ENCODE measurements at regions not wholly inside any gene's neighbourhood (a gene's known extent, or its start where the extent isn't known, plus 50 kb on each side); places are given as distances from the start of the nearest gene placed in this dataset.

GRCh38 chr21:19261731-19262376 is 858.3 kb upstream of the TMPRSS15 start:
- CTCF ChIA-PET, result no interaction called here

More at GRCh38 chr21:19261731-19262376, 858.3 kb upstream of the TMPRSS15 start:
- Histone ChIP-seq H3K36me3 (ENCODE audit: control insufficient read depth in 1 of 2, insufficient read depth in 2 of 2, low read length in 2 of 2) (no peaks in the 10 kb centered on the region), H3K27ac (ENCODE audit: low read depth, low read length) (no peak overlapping the region), H3K4me3 (replicated peaks in 1 of 2; ENCODE audit: low read depth in 1 of 2, low read length in 2 of 2) (no peak overlapping the region), H3K9me2 (ENCODE audit: insufficient read depth) (no peaks in the 10 kb centered on the region), H3K4me2 (ENCODE audit: low read length) (no peak overlapping the region), H3K9ac (ENCODE audit: low read length) (no peak overlapping the region), H4K20me1 (ENCODE audit: insufficient read depth) (no peaks in the 10 kb centered on the region), H3K79me2 (ENCODE audit: insufficient read depth, low read length) (no peaks in the 10 kb centered on the region), H3K27me3 (ENCODE audit: insufficient read depth, low read length) (no peaks in the 10 kb centered on the region), H3K9me3 (ENCODE audit: control insufficient read depth in 1 of 2, insufficient read depth in 1 of 2, low read depth in 1 of 2, low read length in 2 of 2) (peaks cover 15 to 29% of the 10 kb centered on the region in 2 experiments; a peak in 2 of 4 replicates), H2AFZ (ENCODE audit: low read depth, low read length, poor library complexity, severe bottlenecking) (no peak overlapping the region), H3K4me1 (ENCODE audit: control insufficient read depth in 1 of 2, insufficient read depth in 2 of 2, low read length in 2 of 2) (no peaks in the 10 kb centered on the region)
- DNase-seq (ENCODE audit: low read depth, low spot score) (no peak), ATAC-seq (no peak)
- intact Hi-C loops (cut with micrococcal nuclease), result no loop called here
- ChIA-PET POLR2A (no interaction called here), RAD21 (ENCODE audit: low non-redundant PET in 1 of 2, low total read pairs in 2 of 2, uncharacterized antibody in 2 of 2, unreplicated experiment in 2 of 2) (no interaction called here)
- no peak for TF ChIP-seq ELF1 (IDR thresholded peaks at IDR 0.05; ENCODE audit: borderline replicate concordance, low read depth)
- no peak for TF ChIP-seq RAD21 (IDR thresholded peaks at IDR 0.05; ENCODE audit: low read depth)
- TF ChIP-seq TCF7L2 (IDR thresholded peaks at IDR 0.05; ENCODE audit: borderline replicate concordance, extremely low read depth, insufficient read depth, insufficient read length), result no peak
- TF ChIP-seq REST (IDR thresholded peaks at IDR 0.05; ENCODE audit: low read depth), result no peak
- TF ChIP-seq POLR2A (IDR thresholded peaks at IDR 0.05; ENCODE audit: borderline replicate concordance, extremely low read depth, insufficient read depth, insufficient read length), result no peak
- no peak for TF ChIP-seq FOSL1 (IDR thresholded peaks at IDR 0.05; ENCODE audit: low read depth)
- no peak for TF ChIP-seq EZH2phosphoT487 (IDR thresholded peaks at IDR 0.05; ENCODE audit: borderline replicate concordance)
- TF ChIP-seq ZFX (IDR thresholded peaks at IDR 0.05), result no peak
- no peak for TF ChIP-seq SP1 (IDR thresholded peaks at IDR 0.05; ENCODE audit: low read depth)
- no peak for TF ChIP-seq CBX3 (IDR thresholded peaks at IDR 0.05; ENCODE audit: low read depth)
- TF ChIP-seq CEBPB (IDR thresholded peaks at IDR 0.05; ENCODE audit: low read depth), result no peak
- TF ChIP-seq YY1 (IDR thresholded peaks at IDR 0.05; ENCODE audit: extremely low read depth, insufficient replicate concordance, low read depth, low read length), result no peak
- no peak for TF ChIP-seq JUND (IDR thresholded peaks at IDR 0.05)
- BruUV-seq (replicated peaks), result no TSS peak

All from HCT116 (cell line).